Lower lobe of right lung (tissue), 2 donors: ENCODE measurements at regions not wholly inside any gene's neighbourhood (a gene's known extent, or its start where the extent isn't known, plus 50 kb on each side); places are given as distances from the start of the nearest gene placed in this dataset.

Experiments
- ATAC-seq, 2 donors: fragments of 200-7000 bp; cut with Tn5 transposase; one replicate each; pipeline ENCODE4 v1.9.1; 2020 to 2022; ENCODE audit warnings: mild to moderate bottlenecking in 2 of 2, moderate library complexity in 2 of 2
- DNase-seq: peaks from one replicate; pipeline ENCODE4 v3.0.0-alpha.2; 2020
- H3K27ac ChIP-seq: fragments of 200-600 bp; one replicate; pipeline ENCODE4 v1.8.0; 2022
- H3K27me3 ChIP-seq: fragments of 200-600 bp; one replicate; pipeline ENCODE4 v1.8.0; 2022; ENCODE audit warnings: low read depth
- H3K36me3 ChIP-seq: fragments of 200-600 bp; one replicate; pipeline ENCODE4 v1.8.0; 2022; ENCODE audit warnings: mild to moderate bottlenecking
- H3K4me1 ChIP-seq: fragments of 200-600 bp; one replicate; pipeline ENCODE4 v1.8.0; 2022
- H3K4me3 ChIP-seq: fragments of 200-600 bp; one replicate; pipeline ENCODE4 v1.8.0; 2022; ENCODE audit warnings: mild to moderate bottlenecking
- H3K9me3 ChIP-seq: fragments of 200-600 bp; one replicate; pipeline ENCODE4 v1.8.0; 2022
- CTCF ChIP-seq: fragments of 200-600 bp; IDR thresholded peaks from one replicate; pipeline ENCODE4 v1.8.0; 2022; ENCODE audit warnings: antibody characterized with exemption, mild to moderate bottlenecking
- intact Hi-C: fragments of 100-400 bp; cut with DNase I; formaldehyde crosslinking; loops from one replicate; pipeline ENCODE4 v1.11.0; 2022
- donor health status: DM: no; HTN: yes; CAD: no; lungs with severe emphysema.

- ATAC-seq = no peak
- TF ChIP-seq CTCF = no peak
- no peak for DNase-seq
- Histone ChIP-seq H3K4me3 (no peak overlapping the region), H3K36me3 (no peaks in the 10 kb centered on the region), H3K9me3 (no peaks in the 10 kb centered on the region), H3K27ac (no peak overlapping the region), H3K4me1 (no peaks in the 10 kb centered on the region), H3K27me3 (no peaks in the 10 kb centered on the region)
- intact Hi-C loops = no loop called here
Measured at GRCh38 chr5:19044311-19044710, 943.7 kb downstream of the CDH18 start.

- ATAC-seq (no peak), DNase-seq (no peak)
- no peak for TF ChIP-seq CTCF
- Histone ChIP-seq H3K27ac (no peak overlapping the region), H3K4me1 (no peaks in the 10 kb centered on the region), H3K27me3 (no peaks in the 10 kb centered on the region), H3K36me3 (no peaks in the 10 kb centered on the region), H3K4me3 (no peak overlapping the region), H3K9me3 (no peaks in the 10 kb centered on the region)
- intact Hi-C loops = no loop called here
Measured at GRCh38 chr5:19044931-19045695, 942.9 kb downstream of the CDH18 start.

- Histone ChIP-seq H3K27me3 (no peaks in the 10 kb centered on the region), H3K27ac (no peak overlapping the region), H3K36me3 (no peaks in the 10 kb centered on the region), H3K9me3 (no peaks in the 10 kb centered on the region), H3K4me3 (no peak overlapping the region), H3K4me1 (no peaks in the 10 kb centered on the region)
- no peak for ATAC-seq
- intact Hi-C loops = no loop called here
- no peak for TF ChIP-seq CTCF
- no peak for DNase-seq
Measured at GRCh38 chr5:19047277-19047676, 940.7 kb downstream of the CDH18 start.

- no peaks in the 10 kb centered on the region for H3K4me1 ChIP-seq
- no peak for TF ChIP-seq CTCF
- no peaks in the 10 kb centered on the region for H3K27me3 ChIP-seq
- no peak overlapping the region for H3K27ac ChIP-seq
- intact Hi-C loops = no loop called here
- no peaks in the 10 kb centered on the region for H3K36me3 ChIP-seq
- no peaks in the 10 kb centered on the region for H3K9me3 ChIP-seq
- H3K4me3 ChIP-seq = no peak overlapping the region
- DNase-seq (no peak), ATAC-seq (no peak)
Measured at GRCh38 chr5:19048726-19049125, 939.3 kb downstream of the CDH18 start.

- DNase-seq (no peak), ATAC-seq (no peak)
- Histone ChIP-seq H3K27me3 (no peaks in the 10 kb centered on the region), H3K9me3 (no peaks in the 10 kb centered on the region), H3K4me3 (no peak overlapping the region), H3K36me3 (no peaks in the 10 kb centered on the region), H3K4me1 (no peaks in the 10 kb centered on the region), H3K27ac (no peak overlapping the region)
- TF ChIP-seq CTCF = no peak
- intact Hi-C loops = no loop called here
Measured at GRCh38 chr5:19058216-19058615, 929.8 kb downstream of the CDH18 start.
